DND-41 (cell line): ENCODE measurements at regions not wholly inside any gene's neighbourhood (a gene's known extent, or its start where the extent isn't known, plus 50 kb on each side); places are given as distances from the start of the nearest gene placed in this dataset.

Experiments
- EZH2 ChIP-seq: IDR thresholded peaks from 3 replicates; pipeline ENCODE4 v1.6.1; 2012; ENCODE audit warnings: borderline replicate concordance, low read depth, mild to moderate bottlenecking, moderate library complexity, low read length, inconsistent platforms; ENCODE audit not compliant: severe bottlenecking
- TF ChIP-seq, protein P1 (sequence below): IDR thresholded peaks from 2 replicates; pipeline ENCODE4 v1.5.1; 2012; ENCODE audit warnings: borderline replicate concordance, low read length, moderate library complexity, mild to moderate bottlenecking; ENCODE audit not compliant: poor library complexity, severe bottlenecking; ENCODE audit errors: extremely low read depth

DNA sequence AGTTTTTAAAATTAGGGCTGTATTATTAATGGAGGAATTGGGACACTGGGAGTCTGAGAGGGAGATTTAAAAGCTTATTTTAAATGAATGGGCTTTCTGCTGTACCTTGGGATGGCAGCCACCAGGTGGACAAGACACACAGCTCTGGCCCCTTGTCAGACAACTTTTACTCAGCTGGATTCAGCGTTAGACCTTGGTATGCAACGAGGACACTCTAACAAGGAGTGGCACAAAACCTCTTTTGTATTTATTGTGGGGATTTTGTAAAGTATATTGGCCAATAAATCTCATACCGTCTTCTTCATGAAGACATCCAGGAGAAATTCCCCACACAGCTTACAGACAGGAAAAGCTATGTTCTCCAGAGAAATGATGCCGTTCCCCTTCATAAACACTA, 105.7 kb downstream of the LCA5 start:
- no peak for TF ChIP-seq EZH2
- TF ChIP-seq, protein P1, sequence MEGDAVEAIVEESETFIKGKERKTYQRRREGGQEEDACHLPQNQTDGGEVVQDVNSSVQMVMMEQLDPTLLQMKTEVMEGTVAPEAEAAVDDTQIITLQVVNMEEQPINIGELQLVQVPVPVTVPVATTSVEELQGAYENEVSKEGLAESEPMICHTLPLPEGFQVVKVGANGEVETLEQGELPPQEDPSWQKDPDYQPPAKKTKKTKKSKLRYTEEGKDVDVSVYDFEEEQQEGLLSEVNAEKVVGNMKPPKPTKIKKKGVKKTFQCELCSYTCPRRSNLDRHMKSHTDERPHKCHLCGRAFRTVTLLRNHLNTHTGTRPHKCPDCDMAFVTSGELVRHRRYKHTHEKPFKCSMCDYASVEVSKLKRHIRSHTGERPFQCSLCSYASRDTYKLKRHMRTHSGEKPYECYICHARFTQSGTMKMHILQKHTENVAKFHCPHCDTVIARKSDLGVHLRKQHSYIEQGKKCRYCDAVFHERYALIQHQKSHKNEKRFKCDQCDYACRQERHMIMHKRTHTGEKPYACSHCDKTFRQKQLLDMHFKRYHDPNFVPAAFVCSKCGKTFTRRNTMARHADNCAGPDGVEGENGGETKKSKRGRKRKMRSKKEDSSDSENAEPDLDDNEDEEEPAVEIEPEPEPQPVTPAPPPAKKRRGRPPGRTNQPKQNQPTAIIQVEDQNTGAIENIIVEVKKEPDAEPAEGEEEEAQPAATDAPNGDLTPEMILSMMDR = no peak
